DMS153 (cell line): ENCODE measurements at regions not wholly inside any gene's neighbourhood (a gene's known extent, or its start where the extent isn't known, plus 50 kb on each side); places are given as distances from the start of the nearest gene placed in this dataset.
A peak's percentile ranks its signal among the peaks of the same experiment; 100 is the strongest.

Source experiments
- DNase-seq: peaks from one replicate; lab custom pipeline; 2025; lab: John Stamatoyannopoulos, UW

DNA sequence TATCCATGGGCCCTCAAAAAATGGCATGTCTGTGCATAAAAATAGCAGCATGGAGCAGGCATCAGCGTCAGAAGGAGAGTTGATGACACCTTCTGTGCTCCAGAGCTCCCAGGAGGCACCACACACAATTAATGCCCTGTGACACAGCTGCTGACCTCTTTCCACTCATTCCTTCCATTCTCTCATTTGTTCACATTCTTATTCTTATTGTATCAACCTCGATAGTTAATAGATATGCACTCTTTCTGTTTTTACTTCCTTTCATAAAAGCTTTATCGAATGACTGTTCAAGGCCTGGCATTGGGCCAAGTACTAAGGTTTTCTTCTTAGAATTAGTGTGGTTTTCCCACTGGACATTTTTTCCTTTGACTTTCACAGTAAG, 266.0 kb upstream of the MTNR1B start:
- no peak for DNase-seq

DNA sequence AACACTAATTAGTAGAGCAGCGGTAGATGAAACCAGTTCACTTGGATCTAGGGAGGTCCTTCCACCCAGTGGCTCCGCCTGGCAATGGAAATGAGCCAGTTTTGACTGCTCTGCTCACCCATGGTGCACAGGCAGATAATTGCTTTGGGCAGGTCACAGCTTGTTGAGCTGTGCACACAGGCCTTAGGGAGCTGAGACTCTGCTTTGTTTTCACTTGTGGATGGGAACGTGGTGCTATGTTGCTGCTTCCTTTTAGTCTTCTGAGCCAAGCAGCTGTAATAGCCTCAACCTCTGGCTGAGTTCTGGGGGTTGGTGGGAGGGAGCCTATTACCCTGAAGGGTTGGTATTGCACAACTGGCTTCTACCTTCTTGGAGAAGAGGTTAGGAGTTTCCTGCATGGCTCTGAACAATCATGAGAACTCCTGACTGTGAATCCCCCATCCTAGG, 262.3 kb upstream of the MTNR1B start:
- DNase-seq, result peak; percentile 98

GRCh38 chr11:92707665-92708064, 261.8 kb upstream of the MTNR1B start:
- DNase-seq, result no peak

GRCh38 chr11:92709329-92709728, 260.1 kb upstream of the MTNR1B start:
- DNase-seq, result no peak

DNA sequence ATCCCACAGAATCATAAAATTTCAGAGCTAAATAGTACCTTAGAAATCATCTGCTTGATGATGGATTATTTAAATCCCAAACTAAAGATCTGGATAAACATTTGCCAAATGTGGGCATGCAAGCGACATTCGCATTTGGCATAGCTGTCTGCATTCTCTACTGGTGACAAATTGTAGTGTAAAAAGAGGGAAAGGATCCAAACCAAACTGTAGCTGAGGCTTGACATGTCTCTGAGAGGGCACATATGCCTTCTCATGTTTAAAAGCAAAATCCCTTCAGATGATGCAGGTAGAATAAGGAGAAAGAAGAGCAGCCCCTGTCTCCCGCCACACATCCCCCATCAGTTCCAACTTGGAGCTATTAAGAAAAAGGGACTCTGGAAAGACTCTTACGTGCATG, 257.5 kb upstream of the MTNR1B start:
- no peak for DNase-seq

GRCh38 chr11:92714111-92714510, 255.3 kb upstream of the MTNR1B start:
- no peak for DNase-seq

GRCh38 chr11:92717240-92717639, 252.2 kb upstream of the MTNR1B start:
- DNase-seq, result no peak

DNA sequence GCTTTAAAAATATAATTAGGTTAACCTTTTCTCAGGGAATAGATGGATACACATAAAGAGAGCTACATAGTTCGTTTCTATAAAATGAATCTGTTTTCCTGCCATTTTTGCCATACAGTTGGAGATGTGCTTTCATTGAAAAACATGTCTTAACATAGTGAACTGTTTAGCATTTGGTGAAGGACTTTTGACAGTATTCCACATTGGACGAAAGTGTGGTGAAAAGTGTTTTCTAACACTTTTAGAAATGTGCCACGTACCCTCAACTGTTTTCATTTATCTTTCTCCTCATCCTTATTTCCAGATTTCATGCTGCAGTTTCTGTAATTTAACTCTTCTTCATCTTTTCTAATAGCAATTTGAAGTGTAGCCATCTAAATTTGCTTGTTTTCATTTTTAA, 249.1 kb upstream of the MTNR1B start:
- DNase-seq, result no peak

- DNase-seq, result no peak
Measured at GRCh38 chr11:92725352-92725751, 244.1 kb upstream of the MTNR1B start.

DNA sequence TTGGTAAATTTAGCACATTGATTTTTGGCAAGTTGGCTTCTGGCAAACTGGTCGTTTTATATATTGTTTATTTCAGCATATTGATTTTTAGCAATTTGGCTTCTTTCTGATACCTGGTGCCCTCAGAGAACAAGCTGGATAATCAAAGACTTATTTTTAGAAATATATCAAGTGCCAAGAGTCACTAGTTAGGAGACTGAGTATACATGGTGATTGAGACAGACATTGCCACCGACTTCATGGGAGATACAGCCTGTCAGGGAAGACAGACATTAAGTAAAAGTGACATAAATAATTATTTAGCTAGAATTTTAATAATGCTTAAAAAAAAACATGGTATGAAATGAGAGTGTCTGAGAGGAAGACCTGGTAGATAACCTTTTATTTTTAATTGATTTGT, 242.3 kb upstream of the MTNR1B start:
- no peak for DNase-seq

DNA sequence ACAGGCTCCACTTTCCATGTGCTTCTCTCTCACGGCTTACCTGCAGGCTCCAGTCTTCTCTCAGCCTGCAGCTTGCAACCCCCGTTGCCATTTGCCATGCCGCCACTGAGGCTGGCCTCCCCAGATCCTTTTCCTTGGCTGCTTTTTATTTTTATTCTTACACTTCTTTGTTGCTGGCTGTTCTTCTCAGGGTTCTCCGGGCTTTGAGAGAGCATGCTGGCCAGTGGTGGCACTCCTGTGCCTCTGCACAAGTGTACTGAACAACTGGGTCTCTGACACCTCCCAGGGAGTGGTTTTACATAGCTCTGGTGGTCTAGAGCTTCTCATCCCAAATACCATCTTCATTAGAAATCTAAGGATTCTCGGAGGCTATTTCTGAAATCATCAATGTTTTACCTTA, 241.7 kb upstream of the MTNR1B start:
- no peak for DNase-seq

GRCh38 chr11:92728628-92729027, 240.8 kb upstream of the MTNR1B start:
- no peak for DNase-seq

DNA sequence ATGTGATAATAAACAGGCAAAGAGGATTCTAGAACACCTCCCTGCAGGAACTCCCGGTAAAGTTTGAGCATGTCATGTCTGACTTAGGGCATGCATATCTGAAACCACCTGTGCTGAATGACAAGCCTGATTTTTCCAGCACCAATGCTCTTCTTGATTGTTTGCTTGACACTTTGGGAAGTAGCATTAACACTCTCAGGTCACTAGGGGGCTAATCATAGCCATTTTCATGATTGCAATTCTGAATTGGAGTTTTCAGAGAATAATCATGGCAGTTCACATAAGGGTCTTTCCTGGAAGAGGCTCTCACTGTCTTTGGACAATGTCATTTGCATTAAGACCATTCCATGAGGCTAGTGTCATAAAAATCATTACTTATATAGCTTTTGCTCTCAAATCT, 234.4 kb upstream of the MTNR1B start:
- DNase-seq, result no peak

DNA sequence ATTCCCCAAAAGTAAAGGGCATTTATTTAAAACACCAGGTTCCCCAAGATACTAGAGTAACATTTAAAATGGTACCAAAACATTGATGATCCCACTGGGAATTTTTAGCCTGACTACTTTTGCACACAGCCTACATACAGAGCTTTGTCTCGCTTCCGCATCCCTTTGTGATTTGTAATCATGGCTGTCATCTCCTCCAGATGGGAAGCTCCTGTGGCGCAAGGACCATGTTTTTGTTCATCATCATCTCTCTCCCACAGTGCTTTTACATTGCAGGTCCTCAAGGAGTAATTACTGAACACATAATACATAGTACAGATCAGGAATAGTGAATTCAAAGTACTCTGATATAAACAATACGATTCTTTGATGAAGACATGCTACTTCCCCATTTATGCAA, 231.2 kb upstream of the MTNR1B start:
- DNase-seq, result no peak

GRCh38 chr11:92739041-92739440, 230.4 kb upstream of the MTNR1B start:
- DNase-seq, result no peak

DNA sequence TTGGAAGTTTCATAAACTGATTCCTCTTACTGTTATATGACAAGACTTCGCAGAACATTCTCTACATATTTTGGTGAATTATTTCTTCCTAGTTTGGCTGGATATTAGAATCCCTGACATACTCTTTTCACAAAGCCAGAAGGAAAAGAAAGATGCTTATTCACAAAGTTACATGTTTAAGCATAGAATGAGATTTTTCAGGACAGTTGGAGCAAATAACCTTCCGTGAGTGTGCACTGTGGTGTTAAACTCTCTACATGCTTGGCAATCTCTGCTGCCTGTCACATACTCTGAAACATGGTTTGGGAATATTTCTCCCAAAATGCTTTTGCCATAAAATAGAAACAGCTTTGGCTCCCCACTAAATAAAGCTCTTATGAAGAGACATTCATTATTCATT, 230.0 kb upstream of the MTNR1B start:
- DNase-seq, result no peak

DNA sequence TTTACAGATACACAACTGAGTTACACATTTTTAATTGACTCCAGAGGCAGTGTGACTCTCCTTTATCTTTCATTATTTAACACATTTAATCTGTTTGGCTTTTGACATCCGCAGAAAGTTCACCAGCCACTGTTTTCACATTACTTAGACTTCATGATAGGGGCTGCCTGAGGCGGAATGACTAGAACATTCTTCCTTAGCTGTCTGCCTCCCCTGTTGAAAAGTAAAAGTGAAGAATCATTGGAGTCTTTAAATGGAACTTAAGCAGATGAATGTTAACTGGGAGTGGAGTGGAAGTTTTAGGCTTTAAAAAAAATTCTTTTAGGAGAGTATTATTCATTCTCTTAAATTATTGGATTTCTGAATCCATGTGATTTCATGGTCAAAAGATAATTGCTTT, 229.2 kb upstream of the MTNR1B start:
- DNase-seq, result no peak

- no peak for DNase-seq
Measured at GRCh38 chr11:92744929-92745585, 224.4 kb upstream of the MTNR1B start.

- no peak for DNase-seq
Measured at GRCh38 chr11:92750794-92751193, 218.7 kb upstream of the MTNR1B start.

DNA sequence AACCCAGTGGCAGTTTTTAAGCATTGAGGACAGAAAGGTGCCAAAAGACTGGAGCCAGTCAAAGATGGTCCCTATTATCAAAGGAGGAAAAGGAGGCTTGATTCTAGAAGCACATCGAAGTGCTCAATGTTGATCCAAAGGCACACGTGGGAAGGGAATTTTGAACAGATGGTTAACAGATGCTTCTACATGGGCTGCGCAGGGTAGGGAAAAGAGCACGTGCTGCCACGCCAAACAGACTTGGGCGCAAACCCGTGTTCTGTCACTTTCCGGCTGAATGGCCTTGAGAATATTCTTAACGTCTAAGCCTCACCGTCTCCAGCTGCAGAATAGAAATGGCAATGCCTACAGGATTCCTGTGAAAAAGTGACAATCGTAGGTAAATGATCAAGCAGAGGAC, 217.9 kb upstream of the MTNR1B start:
- DNase-seq, result no peak

- DNase-seq, result no peak
Measured at GRCh38 chr11:92752122-92752521, 217.3 kb upstream of the MTNR1B start.

DNA sequence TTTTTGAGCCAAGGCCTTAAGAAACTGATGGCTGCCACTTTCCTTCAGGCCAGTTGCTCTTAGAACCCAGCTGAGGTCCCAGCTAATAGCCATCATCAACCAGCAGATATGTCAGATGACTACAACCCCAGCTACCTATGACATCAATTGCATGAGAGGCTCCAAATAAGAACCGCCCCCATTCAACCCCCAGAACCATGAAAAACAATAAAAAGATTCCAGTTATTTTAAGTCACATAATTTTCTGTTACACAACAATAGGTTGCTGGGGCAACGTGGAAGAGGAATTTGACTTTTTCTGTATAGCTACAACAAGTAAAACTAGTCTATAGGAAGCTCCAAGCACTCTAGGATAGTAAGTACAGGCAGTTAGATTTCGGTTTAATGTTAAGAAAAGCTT, 216.3 kb upstream of the MTNR1B start:
- no peak for DNase-seq

- DNase-seq, result no peak
Measured at GRCh38 chr11:92758241-92758780, 211.1 kb upstream of the MTNR1B start.

DNA sequence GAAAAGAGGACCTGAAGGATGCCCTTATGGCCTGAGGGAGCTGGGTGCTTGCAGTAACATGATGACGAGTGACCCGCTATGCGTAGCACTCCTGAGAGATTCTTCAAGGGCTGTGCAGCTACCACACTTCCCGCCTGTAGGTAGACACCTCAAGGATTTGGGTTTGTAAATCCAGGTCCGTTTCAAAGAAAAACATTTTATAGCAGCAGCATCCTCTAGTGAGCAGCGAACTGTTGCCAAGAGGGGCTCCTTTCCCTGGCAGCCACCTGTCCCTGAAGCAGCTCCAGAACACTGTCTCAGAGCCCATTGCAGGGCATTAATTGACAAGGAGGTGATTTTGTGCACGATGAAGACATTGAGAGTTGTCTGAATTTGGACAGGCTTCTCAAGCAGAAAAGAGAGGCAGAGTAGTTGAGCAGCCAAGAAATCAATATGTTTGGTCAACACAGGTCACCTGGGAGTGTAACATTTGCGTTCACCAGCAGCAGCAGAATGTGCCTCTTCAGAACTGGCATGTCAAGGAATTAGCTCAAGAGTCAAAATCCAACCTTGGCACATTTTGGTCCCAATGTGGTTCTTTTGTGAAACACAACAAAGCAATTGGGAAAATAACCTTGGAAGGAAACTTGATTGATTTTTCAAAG, 209.8 kb upstream of the MTNR1B start:
- no peak for DNase-seq
